Prostate gland (tissue), 2 donors: ENCODE measurements at regions not wholly inside any gene's neighbourhood (a gene's known extent, or its start where the extent isn't known, plus 50 kb on each side); places are given as distances from the start of the nearest gene placed in this dataset.

Experiments used
- POLR2A ChIP-seq: fragments of 450-650 bp; IDR thresholded peaks from one replicate; pipeline ENCODE4 v1.6.1; 2016; ENCODE audit warnings: antibody characterized with exemption, mild to moderate bottlenecking
- TF ChIP-seq, protein P1 (sequence below), 4 experiments: fragments of 200-600 bp in 2 of 4; fragments of 450-650 bp in 2 of 4; sonication (generic) in 2 of 4; IDR thresholded peaks; 1 replicate in 3 of 4; 2 replicates in 1 of 4; pipeline ENCODE4 v1.5.1; 2016 to 2019; ENCODE audit warnings: antibody characterized with exemption in 4 of 4, mild to moderate bottlenecking in 2 of 4, moderate library complexity in 2 of 4

DNA sequence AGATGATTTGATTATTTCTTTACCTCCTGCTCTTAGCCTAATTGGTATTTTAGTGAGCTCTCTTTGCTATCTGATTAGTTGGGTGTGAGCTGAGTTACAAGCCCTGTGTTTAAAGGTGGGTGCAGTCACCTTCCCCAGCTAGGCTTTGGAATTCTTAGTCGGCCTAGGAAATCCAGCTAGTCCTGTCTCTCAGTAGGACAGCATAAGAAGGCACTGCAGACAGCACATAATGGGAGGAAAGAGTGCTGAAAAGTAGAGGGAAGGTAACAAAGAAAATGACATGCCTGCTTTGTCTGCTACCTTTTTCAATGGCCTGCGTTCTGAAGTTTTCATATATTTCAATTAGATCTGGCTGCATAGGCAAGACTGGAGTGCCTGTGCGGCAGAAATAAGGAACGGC, 1794.0 kb upstream of the CELF4 start:
- TF ChIP-seq, protein P1, sequence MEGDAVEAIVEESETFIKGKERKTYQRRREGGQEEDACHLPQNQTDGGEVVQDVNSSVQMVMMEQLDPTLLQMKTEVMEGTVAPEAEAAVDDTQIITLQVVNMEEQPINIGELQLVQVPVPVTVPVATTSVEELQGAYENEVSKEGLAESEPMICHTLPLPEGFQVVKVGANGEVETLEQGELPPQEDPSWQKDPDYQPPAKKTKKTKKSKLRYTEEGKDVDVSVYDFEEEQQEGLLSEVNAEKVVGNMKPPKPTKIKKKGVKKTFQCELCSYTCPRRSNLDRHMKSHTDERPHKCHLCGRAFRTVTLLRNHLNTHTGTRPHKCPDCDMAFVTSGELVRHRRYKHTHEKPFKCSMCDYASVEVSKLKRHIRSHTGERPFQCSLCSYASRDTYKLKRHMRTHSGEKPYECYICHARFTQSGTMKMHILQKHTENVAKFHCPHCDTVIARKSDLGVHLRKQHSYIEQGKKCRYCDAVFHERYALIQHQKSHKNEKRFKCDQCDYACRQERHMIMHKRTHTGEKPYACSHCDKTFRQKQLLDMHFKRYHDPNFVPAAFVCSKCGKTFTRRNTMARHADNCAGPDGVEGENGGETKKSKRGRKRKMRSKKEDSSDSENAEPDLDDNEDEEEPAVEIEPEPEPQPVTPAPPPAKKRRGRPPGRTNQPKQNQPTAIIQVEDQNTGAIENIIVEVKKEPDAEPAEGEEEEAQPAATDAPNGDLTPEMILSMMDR (IDR thresholded peaks at IDR 0.05) = no peak
- no peak for TF ChIP-seq POLR2A
